ENCODE measurements at regions not wholly inside any gene's neighbourhood (a gene's known extent, or its start where the extent isn't known, plus 50 kb on each side); places are given as distances from the start of the nearest gene placed in this dataset.

- no peaks in the 10 kb centered on the region for H3K36me3 ChIP-seq
- intact Hi-C loops (cut with DNase I; ENCODE audit: low total_unique reads), result no loop called here
Observed at GRCh38 chr12:90124289-90124688, 415.7 kb upstream of the ATP2B1 start.

DNA sequence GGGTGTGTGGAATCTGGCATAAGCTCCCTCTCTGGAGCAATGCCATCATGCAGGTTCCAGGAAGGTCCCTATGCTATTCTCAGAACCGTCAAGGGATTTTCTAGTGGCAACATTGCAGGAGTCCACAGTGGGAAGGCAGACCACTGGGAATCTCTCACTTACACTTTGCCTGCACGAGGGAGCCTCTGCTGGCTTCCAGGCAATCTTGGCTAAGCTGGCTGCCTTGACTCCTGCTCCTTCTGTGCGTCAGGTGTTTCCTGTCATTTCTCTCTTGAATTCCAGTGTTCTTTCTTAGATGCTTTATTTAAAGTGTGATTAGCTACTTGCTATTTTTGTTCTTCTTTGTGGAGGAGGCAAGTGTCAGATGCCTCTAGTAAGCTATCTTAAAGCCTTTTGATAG is 414.0 kb upstream of the ATP2B1 start:
- H3K36me3 ChIP-seq, result no peaks in the 10 kb centered on the region
- H3K4me3 ChIP-seq, result no peak overlapping the region
- intact Hi-C loops (cut with DNase I; ENCODE audit: low total_unique reads), result no loop called here
- H3K4me1 ChIP-seq, result no peaks in the 10 kb centered on the region
- TF ChIP-seq POLR2AphosphoS5 (IDR thresholded peaks at IDR 0.05) (no peak), CTCF (IDR thresholded peaks at IDR 0.05) (no peak), POLR2A (IDR thresholded peaks at IDR 0.05) (no peak)
- no peak overlapping the region for H3K27ac ChIP-seq
- DNase-seq (ENCODE audit: low spot score in 2 of 2), result no peak
- H3K27me3 ChIP-seq, result no peaks in the 10 kb centered on the region
- H3K9me3 ChIP-seq, result peaks cover 8 to 24% of the 10 kb centered on the region in 2 donors

More at GRCh38 chr12:90124289-90124688, 415.7 kb upstream of the ATP2B1 start:
- TF ChIP-seq POLR2AphosphoS5 (IDR thresholded peaks at IDR 0.05), result no peak
- no peak for TF ChIP-seq POLR2A (IDR thresholded peaks at IDR 0.05)
- no peak for TF ChIP-seq CTCF (IDR thresholded peaks at IDR 0.05)
- no peak overlapping the region for H3K4me3 ChIP-seq
- peaks cover 8 to 19% of the 10 kb centered on the region in 2 donors for H3K9me3 ChIP-seq
- no peak overlapping the region for H3K27ac ChIP-seq
- no peaks in the 10 kb centered on the region for H3K4me1 ChIP-seq
- no peak for DNase-seq (ENCODE audit: low spot score in 2 of 2)
- no peaks in the 10 kb centered on the region for H3K27me3 ChIP-seq

DNA sequence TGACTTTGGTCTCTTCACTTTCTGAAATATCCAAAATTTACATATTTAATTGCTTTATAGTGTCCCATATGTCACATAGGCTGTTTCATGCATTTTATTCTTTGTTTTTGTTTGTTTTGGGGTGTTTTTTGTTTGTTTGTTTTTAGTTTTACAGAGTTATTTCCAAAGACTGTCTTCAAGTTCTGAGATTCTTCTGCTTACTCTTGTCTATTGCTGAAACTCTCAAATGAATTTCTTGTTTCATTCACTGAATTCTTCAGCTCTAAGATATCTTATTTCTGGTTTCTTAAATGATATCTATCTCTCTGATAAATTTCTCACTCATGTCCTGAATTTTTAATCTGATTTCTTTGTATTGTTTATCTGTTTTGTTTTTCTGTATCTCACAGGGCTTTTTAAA is 412.0 kb upstream of the ATP2B1 start:
- no peak for TF ChIP-seq CTCF (IDR thresholded peaks at IDR 0.05)
- Histone ChIP-seq H3K36me3 (no peaks in the 10 kb centered on the region), H3K9me3 (peaks cover 8 to 28% of the 10 kb centered on the region in 2 donors), H3K27me3 (no peaks in the 10 kb centered on the region), H3K4me3 (no peak overlapping the region), H3K27ac (no peak overlapping the region), H3K4me1 (no peaks in the 10 kb centered on the region)
- DNase-seq (ENCODE audit: low spot score in 2 of 2), result no peak
- intact Hi-C loops (cut with DNase I; ENCODE audit: low total_unique reads), result no loop called here

DNA sequence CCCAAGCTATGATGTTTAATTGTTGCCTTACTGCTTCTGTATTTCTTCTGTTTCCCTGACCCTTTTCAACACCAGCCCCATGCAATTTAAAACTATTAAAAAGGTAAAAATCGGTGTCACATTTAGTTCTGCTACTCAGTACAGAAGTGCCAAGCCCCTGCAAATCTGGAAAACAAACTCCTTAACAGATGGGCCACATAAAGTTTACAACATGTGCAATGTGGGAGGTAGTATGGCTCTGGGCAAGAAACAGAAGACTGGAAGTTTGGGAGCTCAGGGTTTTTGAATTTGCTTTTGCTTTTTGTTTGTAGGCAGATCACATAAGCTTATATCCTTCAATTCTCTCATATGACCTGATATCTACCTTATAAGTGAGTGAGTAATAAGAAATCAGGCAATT is 404.0 kb upstream of the ATP2B1 start:
- no peak overlapping the region for H3K4me3 ChIP-seq
- no peak for DNase-seq (ENCODE audit: low spot score in 2 of 2)

GRCh38 chr12:90111791-90112580 is 403.3 kb upstream of the ATP2B1 start:
- DNase-seq (ENCODE audit: low spot score in 2 of 2), result no peak
- no peaks in the 10 kb centered on the region for H3K36me3 ChIP-seq
- peak overlapping the region in 1 of 2 donors; percentile 55 for H3K27ac ChIP-seq
- H3K4me3 ChIP-seq, result peak overlapping the region in 1 of 3 donors; percentile 28
- H3K9me3 ChIP-seq, result no peaks in the 10 kb centered on the region
- no peaks in the 10 kb centered on the region for H3K4me1 ChIP-seq
- TF ChIP-seq CTCF (IDR thresholded peaks at IDR 0.05) (no peak), POLR2A (IDR thresholded peaks at IDR 0.05) (no peak), POLR2AphosphoS5 (IDR thresholded peaks at IDR 0.05) (no peak)
- intact Hi-C loops (cut with DNase I; ENCODE audit: low total_unique reads), result no loop called here
- no peaks in the 10 kb centered on the region for H3K27me3 ChIP-seq

More for the DNA sequence above, 404.0 kb upstream of the ATP2B1 start:
- intact Hi-C loops (cut with DNase I; ENCODE audit: low total_unique reads), result no loop called here
- peaks cover 0 to 4% of the 10 kb centered on the region in 2 donors for H3K9me3 ChIP-seq
- H3K27me3 ChIP-seq, result no peaks in the 10 kb centered on the region
- TF ChIP-seq POLR2A (IDR thresholded peaks at IDR 0.05) (no peak), POLR2AphosphoS5 (IDR thresholded peaks at IDR 0.05) (no peak)
- H3K4me1 ChIP-seq, result no peaks in the 10 kb centered on the region
- peak overlapping the region in 1 of 2 donors; percentile 55 for H3K27ac ChIP-seq
- H3K36me3 ChIP-seq, result no peaks in the 10 kb centered on the region
